ENCODE measurements at regions not wholly inside any gene's neighbourhood (a gene's known extent, or its start where the extent isn't known, plus 50 kb on each side); places are given as distances from the start of the nearest gene placed in this dataset.

DNA sequence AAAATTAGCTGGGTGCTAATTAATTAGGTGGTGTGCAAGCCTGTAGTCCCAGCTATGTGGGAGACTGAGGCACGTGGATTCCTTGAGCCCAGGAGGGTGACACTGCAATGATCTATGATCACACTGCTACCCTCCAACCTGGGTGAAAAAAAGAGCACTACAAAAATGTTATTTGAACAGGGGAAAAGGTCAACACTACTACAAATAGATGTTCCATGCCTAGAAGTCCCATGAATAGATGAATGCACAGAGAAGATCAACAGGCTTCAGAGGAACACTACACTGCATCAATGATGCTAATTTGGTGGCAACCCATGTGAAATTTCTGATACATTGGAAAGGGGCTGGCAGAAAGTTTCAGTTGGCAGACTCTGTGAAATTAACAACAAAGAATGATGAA, 105.4 kb upstream of the FHIT start:
- TF ChIP-seq EZH2phosphoT487 (IDR thresholded peaks at IDR 0.05; ENCODE audit: borderline replicate concordance, low read depth, low read length), result no peak
- TF ChIP-seq, protein P1, sequence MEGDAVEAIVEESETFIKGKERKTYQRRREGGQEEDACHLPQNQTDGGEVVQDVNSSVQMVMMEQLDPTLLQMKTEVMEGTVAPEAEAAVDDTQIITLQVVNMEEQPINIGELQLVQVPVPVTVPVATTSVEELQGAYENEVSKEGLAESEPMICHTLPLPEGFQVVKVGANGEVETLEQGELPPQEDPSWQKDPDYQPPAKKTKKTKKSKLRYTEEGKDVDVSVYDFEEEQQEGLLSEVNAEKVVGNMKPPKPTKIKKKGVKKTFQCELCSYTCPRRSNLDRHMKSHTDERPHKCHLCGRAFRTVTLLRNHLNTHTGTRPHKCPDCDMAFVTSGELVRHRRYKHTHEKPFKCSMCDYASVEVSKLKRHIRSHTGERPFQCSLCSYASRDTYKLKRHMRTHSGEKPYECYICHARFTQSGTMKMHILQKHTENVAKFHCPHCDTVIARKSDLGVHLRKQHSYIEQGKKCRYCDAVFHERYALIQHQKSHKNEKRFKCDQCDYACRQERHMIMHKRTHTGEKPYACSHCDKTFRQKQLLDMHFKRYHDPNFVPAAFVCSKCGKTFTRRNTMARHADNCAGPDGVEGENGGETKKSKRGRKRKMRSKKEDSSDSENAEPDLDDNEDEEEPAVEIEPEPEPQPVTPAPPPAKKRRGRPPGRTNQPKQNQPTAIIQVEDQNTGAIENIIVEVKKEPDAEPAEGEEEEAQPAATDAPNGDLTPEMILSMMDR (conservative IDR thresholded peaks at IDR 0.05; ENCODE audit: low read length), result no peak
